Activated CD8-positive, alpha-beta T cell treated with anti-CD3 and anti-CD28 coated beads, Interleukin-2, amount 10 ng/mL, durations not matched to agents 7 days and 5 days (primary cell): ENCODE measurements at regions not wholly inside any gene's neighbourhood (a gene's known extent, or its start where the extent isn't known, plus 50 kb on each side); places are given as distances from the start of the nearest gene placed in this dataset.
A peak's percentile ranks its signal among the peaks of the same experiment; 100 is the strongest.

Experiments used
- ATAC-seq: fragments of 150-1000 bp; cut with Tn5 transposase; one replicate; pipeline ENCODE4 v1.10.0; 2021; ENCODE audit warnings: moderate library complexity
- CTCF ChIA-PET: fragments of 350-600 bp; sonication (Branson Sonifier 250); formaldehyde crosslinking; loops from one replicate; lab custom pipeline; 2021; ENCODE audit warnings: antibody characterized with exemption; lab: Charles Lee
- POLR2A ChIA-PET: fragments of 350-600 bp; sonication (Branson Sonifier 250); formaldehyde crosslinking; loops from one replicate; lab custom pipeline; 2021; ENCODE audit warnings: antibody characterized with exemption; lab: Charles Lee
- DNase-seq: peaks from one replicate; pipeline ENCODE4 v3.0.0-alpha.2; 2020
- H3K27ac Mint-ChIP-seq: one replicate; pipeline ENCODE4 v1.8.0; 2021; ENCODE audit warnings: mild to moderate bottlenecking, mixed read lengths
- H3K27me3 Mint-ChIP-seq: one replicate; pipeline ENCODE4 v1.8.0; 2021; ENCODE audit warnings: low read depth, mixed read lengths
- H3K36me3 Mint-ChIP-seq: one replicate; pipeline ENCODE4 v1.8.0; 2021; ENCODE audit warnings: low read depth, mixed read lengths
- H3K4me1 Mint-ChIP-seq: one replicate; pipeline ENCODE4 v1.8.0; 2021; ENCODE audit warnings: low read depth, mixed read lengths
- H3K4me3 Mint-ChIP-seq: one replicate; pipeline ENCODE4 v1.8.0; 2021; ENCODE audit warnings: mild to moderate bottlenecking, mixed read lengths
- H3K9me3 Mint-ChIP-seq: one replicate; pipeline ENCODE4 v1.8.0; 2022; ENCODE audit warnings: mixed read lengths; ENCODE audit not compliant: insufficient read depth

GRCh38 chr14:21999402-21999801 lies 325.8 kb upstream of the OR4E1 start:
- ChIA-PET POLR2A (interaction anchor here (0.7 to 1.9 kb wide), 5 partner anchors 535 to 590 kb away, joined by 3 to 8 read pairs (median 3); partner anchors contain the start of gene DAD1), CTCF (interaction anchor here (0.7 to 6.3 kb wide), 15 partner anchors 10 to 856 kb away, joined by 3 to 82 read pairs (median 7); no protein-coding TSS in a partner anchor)
- DNase-seq (peak; percentile 41), ATAC-seq (no peak)
- peak overlapping the region; percentile 57 for H3K27ac Mint-ChIP-seq
- H3K4me3 Mint-ChIP-seq, result peak overlapping the region; percentile 87
- peaks cover under 1% of the 10 kb centered on the region for H3K27me3 Mint-ChIP-seq
- no peaks in the 10 kb centered on the region for H3K9me3 Mint-ChIP-seq
- peaks cover 50% of the 10 kb centered on the region for H3K4me1 Mint-ChIP-seq
- H3K36me3 Mint-ChIP-seq, result peaks cover 4% of the 10 kb centered on the region

GRCh38 chr14:21997300-21997699 lies 323.7 kb upstream of the OR4E1 start:
- Mint-ChIP-seq H3K4me3 (peak overlapping the region; percentile 87), H3K27ac (peak overlapping the region; percentile 93), H3K4me1 (peaks cover 41% of the 10 kb centered on the region), H3K36me3 (peaks cover 4% of the 10 kb centered on the region), H3K9me3 (no peaks in the 10 kb centered on the region), H3K27me3 (peaks cover 3% of the 10 kb centered on the region)
- ATAC-seq (peak; percentile 91), DNase-seq (peak; percentile 63)
- ChIA-PET CTCF (interaction anchor here (0.6 to 6.3 kb wide), 58 partner anchors 9 to 854 kb away, joined by 3 to 82 read pairs (median 5); partner anchors contain the start of gene DAD1), POLR2A (interaction anchor here (0.6 to 2.2 kb wide), 24 partner anchors 13 to 591 kb away, joined by 3 to 12 read pairs (median 4); partner anchors contain the start of gene DAD1)

DNA sequence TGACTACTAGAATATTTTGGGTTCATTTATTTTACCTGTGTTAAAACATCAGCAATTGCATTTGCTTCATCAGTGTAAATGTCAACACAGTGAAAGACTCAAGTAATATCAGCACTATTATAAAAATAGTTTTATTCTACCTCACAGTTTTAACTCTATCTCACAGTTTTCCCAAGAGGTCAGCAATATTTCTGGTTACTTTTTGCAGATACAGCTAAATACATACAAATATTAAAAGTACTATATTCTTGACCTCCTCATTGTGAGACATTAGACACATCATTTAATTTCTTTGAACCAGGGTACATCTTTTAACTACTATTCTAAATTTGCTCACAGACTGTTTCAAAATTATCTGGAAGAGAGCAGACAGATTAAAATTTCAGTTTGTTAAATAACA lies 321.7 kb upstream of the OR4E1 start:
- ChIA-PET POLR2A (interaction anchor here (0.6 to 1.2 kb wide), 2 partner anchors 545 to 551 kb away, joined by 3 read pairs; no protein-coding TSS in a partner anchor), CTCF (interaction anchor here (1.1 to 6.3 kb wide), 7 partner anchors 7 to 575 kb away, joined by 3 to 82 read pairs (median 19); no protein-coding TSS in a partner anchor)
- H3K4me1 Mint-ChIP-seq, result peaks cover 45% of the 10 kb centered on the region
- peaks cover 4% of the 10 kb centered on the region for H3K36me3 Mint-ChIP-seq
- H3K4me3 Mint-ChIP-seq, result no peak overlapping the region
- no peak for DNase-seq
- H3K9me3 Mint-ChIP-seq, result no peaks in the 10 kb centered on the region
- H3K27me3 Mint-ChIP-seq, result peaks cover 3% of the 10 kb centered on the region
- no peak for ATAC-seq
- no peak overlapping the region for H3K27ac Mint-ChIP-seq

GRCh38 chr14:21993837-21994236 lies 320.2 kb upstream of the OR4E1 start:
- Mint-ChIP-seq H3K27me3 (peaks cover 3% of the 10 kb centered on the region), H3K4me1 (peaks cover 49% of the 10 kb centered on the region), H3K9me3 (no peaks in the 10 kb centered on the region), H3K36me3 (peaks cover 4% of the 10 kb centered on the region), H3K27ac (no peak overlapping the region), H3K4me3 (no peak overlapping the region)
- CTCF ChIA-PET, result interaction anchor here (1.6 to 9.0 kb wide), 5 partner anchors 9 to 577 kb away, joined by 6 to 169 read pairs (median 24); no protein-coding TSS in a partner anchor
- no peak for DNase-seq
- POLR2A ChIA-PET, result no interaction called here
- no peak for ATAC-seq

DNA sequence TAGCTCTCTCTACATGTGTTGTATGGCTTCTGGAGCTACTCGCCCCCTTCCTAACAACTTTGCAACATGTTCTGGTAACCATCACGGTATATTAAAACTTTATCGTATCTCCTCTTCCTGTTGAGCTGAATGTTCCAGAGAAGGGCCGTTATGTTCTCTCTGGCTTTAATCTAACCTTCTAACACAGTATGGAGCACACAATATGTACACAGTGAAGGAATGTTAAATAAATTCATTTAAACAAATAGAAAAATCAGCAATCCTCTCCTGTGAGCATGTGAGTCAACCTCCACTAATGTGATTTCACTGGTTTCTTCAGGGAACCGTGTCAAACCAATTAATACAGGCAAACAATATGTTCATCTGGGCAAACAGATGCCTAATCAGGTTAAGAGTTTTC lies 319.5 kb upstream of the OR4E1 start:
- ATAC-seq (no peak), DNase-seq (no peak)
- ChIA-PET CTCF (interaction anchor here (0.9 to 9.0 kb wide), 9 partner anchors 10 to 577 kb away, joined by 3 to 169 read pairs (median 6); no protein-coding TSS in a partner anchor), POLR2A (no interaction called here)
- peaks cover 3% of the 10 kb centered on the region for H3K27me3 Mint-ChIP-seq
- H3K9me3 Mint-ChIP-seq, result no peaks in the 10 kb centered on the region
- H3K4me3 Mint-ChIP-seq, result peak overlapping the region; percentile 36
- H3K4me1 Mint-ChIP-seq, result peaks cover 52% of the 10 kb centered on the region
- H3K36me3 Mint-ChIP-seq, result peaks cover 4% of the 10 kb centered on the region
- peak overlapping the region; percentile 52 for H3K27ac Mint-ChIP-seq

GRCh38 chr14:21991130-21991529 lies 317.5 kb upstream of the OR4E1 start:
- CTCF ChIA-PET, result interaction anchor here (0.8 to 9.0 kb wide), 18 partner anchors 7 to 579 kb away, joined by 3 to 169 read pairs (median 4); no protein-coding TSS in a partner anchor
- DNase-seq, result no peak
- POLR2A ChIA-PET, result interaction anchor here (0.7 to 1.2 kb wide), 2 partner anchors 545 to 565 kb away, joined by 3 read pairs; no protein-coding TSS in a partner anchor
- peaks cover 5% of the 10 kb centered on the region for H3K27me3 Mint-ChIP-seq
- H3K4me3 Mint-ChIP-seq, result no peak overlapping the region
- H3K9me3 Mint-ChIP-seq, result no peaks in the 10 kb centered on the region
- H3K4me1 Mint-ChIP-seq, result peaks cover 41% of the 10 kb centered on the region
- no peaks in the 10 kb centered on the region for H3K36me3 Mint-ChIP-seq
- peak; percentile 62 for ATAC-seq
- peak overlapping the region; percentile 35 for H3K27ac Mint-ChIP-seq

DNA sequence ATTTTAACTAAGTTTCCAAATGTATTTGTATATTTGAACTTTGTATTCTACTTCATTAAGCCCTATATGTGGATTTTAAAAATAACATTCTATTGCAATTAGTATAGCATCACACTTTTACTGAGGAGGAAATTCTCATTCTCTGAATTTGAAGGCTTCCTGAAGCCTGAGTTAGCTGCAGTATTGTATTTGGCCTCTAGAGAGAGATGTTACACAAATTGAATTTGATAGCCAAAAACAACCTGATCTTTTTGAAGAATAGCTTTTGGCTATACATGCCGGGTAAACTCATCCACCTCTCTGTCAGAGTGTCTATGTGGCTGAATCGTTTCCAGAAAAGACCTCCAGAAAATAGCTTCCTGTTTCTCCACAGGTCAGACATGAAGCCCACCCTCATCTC lies 316.5 kb upstream of the OR4E1 start:
- peak; percentile 38 for ATAC-seq
- Mint-ChIP-seq H3K9me3 (no peaks in the 10 kb centered on the region), H3K4me1 (peaks cover 38% of the 10 kb centered on the region), H3K36me3 (no peaks in the 10 kb centered on the region), H3K4me3 (peak overlapping the region; percentile 62), H3K27ac (peak overlapping the region; percentile 55), H3K27me3 (peaks cover 7% of the 10 kb centered on the region)
- DNase-seq, result no peak
- ChIA-PET POLR2A (interaction anchor here (0.6 to 1.6 kb wide), 9 partner anchors 110 to 580 kb away, joined by 3 to 4 read pairs (median 3); no protein-coding TSS in a partner anchor), CTCF (interaction anchor here (0.7 to 9.0 kb wide), 29 partner anchors 8 to 580 kb away, joined by 3 to 169 read pairs (median 4); no protein-coding TSS in a partner anchor)

DNA sequence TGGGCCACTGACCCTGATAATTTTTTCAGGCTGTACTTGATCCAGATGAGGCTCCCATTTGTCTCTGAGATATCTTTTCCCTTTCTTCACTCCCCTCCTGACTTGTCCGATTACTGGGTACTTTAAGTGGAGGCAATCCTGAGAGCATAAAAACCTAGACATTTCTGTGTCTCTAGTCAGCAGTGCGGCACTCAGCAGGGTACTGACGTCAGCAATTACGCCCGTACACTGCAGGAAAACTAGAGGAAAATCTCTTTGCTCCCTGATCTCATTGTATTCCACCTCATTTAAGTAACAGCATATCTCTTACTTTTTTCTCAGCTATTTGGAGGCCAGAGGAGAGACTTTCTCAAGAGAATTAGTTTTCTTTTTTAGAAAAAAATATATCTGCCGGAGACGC lies 315.5 kb upstream of the OR4E1 start:
- H3K27ac Mint-ChIP-seq, result peak overlapping the region; percentile 54
- H3K4me3 Mint-ChIP-seq, result peak overlapping the region; percentile 13
- no peaks in the 10 kb centered on the region for H3K36me3 Mint-ChIP-seq
- POLR2A ChIA-PET, result interaction anchor here (1.6 kb wide), 1 partner anchor 530 kb away, joined by 3 read pairs; no protein-coding TSS in a partner anchor
- H3K9me3 Mint-ChIP-seq, result no peaks in the 10 kb centered on the region
- H3K4me1 Mint-ChIP-seq, result peaks cover 33% of the 10 kb centered on the region
- ATAC-seq (no peak), DNase-seq (no peak)
- H3K27me3 Mint-ChIP-seq, result peaks cover 4% of the 10 kb centered on the region
- CTCF ChIA-PET, result interaction anchor here (0.8 to 9.0 kb wide), 15 partner anchors 9 to 600 kb away, joined by 3 to 169 read pairs (median 7); partner anchors contain the start of gene DAD1

GRCh38 chr14:21988413-21988812 lies 314.8 kb upstream of the OR4E1 start:
- Mint-ChIP-seq H3K36me3 (no peaks in the 10 kb centered on the region), H3K27ac (peak overlapping the region; percentile 66), H3K4me1 (peaks cover 32% of the 10 kb centered on the region), H3K4me3 (no peak overlapping the region), H3K9me3 (no peaks in the 10 kb centered on the region), H3K27me3 (peaks cover 4% of the 10 kb centered on the region)
- ATAC-seq, result no peak
- DNase-seq, result no peak
- POLR2A ChIA-PET, result interaction anchor here (0.6 to 1.0 kb wide), 2 partner anchors 513 to 1567 kb away, joined by 3 read pairs; no protein-coding TSS in a partner anchor
- CTCF ChIA-PET, result interaction anchor here (0.6 to 9.0 kb wide), 18 partner anchors 10 to 601 kb away, joined by 3 to 169 read pairs (median 7); partner anchors contain the start of gene DAD1

DNA sequence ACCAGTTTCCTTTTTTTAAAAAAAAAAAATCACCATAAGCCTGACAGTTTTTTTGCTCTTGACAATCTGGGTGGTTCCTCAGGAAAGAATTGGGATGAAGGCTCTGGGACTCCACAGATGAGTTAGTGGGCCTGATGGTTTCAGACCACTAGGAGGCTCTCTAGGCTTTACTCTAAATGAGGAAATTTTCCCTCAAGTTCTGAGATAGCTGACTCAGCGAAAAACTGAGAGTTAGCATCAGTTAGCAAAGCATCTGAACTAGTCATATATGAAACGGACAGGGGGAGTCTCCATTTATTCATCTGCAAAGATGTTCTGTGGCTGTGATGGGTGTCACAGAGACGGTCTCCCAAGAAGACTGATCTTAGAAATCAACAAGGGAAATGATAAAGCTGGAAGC lies 314.3 kb upstream of the OR4E1 start:
- H3K9me3 Mint-ChIP-seq, result no peaks in the 10 kb centered on the region
- DNase-seq (peak; percentile 35), ATAC-seq (peak; percentile 39)
- no peaks in the 10 kb centered on the region for H3K36me3 Mint-ChIP-seq
- peaks cover 32% of the 10 kb centered on the region for H3K4me1 Mint-ChIP-seq
- H3K4me3 Mint-ChIP-seq, result no peak overlapping the region
- ChIA-PET CTCF (interaction anchor here (0.6 to 9.0 kb wide), 16 partner anchors 10 to 601 kb away, joined by 3 to 169 read pairs (median 7); partner anchors contain the start of gene DAD1), POLR2A (interaction anchor here (0.6 to 1.0 kb wide), 2 partner anchors 513 to 1568 kb away, joined by 3 read pairs; no protein-coding TSS in a partner anchor)
- peak overlapping the region; percentile 66 for H3K27ac Mint-ChIP-seq
- H3K27me3 Mint-ChIP-seq, result peaks cover 4% of the 10 kb centered on the region

DNA sequence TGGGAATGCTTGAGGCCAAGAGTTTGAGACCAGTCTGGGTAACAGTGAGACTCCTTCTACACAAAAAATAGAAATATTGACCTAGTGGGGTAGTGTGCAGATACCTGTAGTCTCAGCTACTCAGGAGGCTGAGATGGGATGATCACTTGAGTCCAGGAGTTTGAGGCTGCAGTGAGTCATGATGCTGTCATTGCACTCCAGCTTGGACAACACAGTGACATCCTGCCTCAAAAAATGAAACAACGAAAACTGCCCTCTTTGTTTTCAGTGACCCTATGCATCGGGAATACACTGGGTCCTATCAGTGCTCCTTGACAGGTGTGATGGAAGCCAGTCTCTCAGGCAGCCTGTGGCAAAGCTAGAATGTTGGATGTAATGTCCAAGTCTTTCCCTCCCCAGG lies 311.5 kb upstream of the OR4E1 start:
- Mint-ChIP-seq H3K36me3 (no peaks in the 10 kb centered on the region), H3K4me3 (no peak overlapping the region), H3K9me3 (no peaks in the 10 kb centered on the region), H3K27ac (no peak overlapping the region), H3K4me1 (peaks cover 21% of the 10 kb centered on the region), H3K27me3 (peaks cover 6% of the 10 kb centered on the region)
- DNase-seq (no peak), ATAC-seq (no peak)
- ChIA-PET POLR2A (no interaction called here), CTCF (interaction anchor here (0.9 to 9.0 kb wide), 3 partner anchors 8 to 71 kb away, joined by 3 to 169 read pairs (median 5); no protein-coding TSS in a partner anchor)
